ENCODE measurements at regions not wholly inside any gene's neighbourhood (a gene's known extent, or its start where the extent isn't known, plus 50 kb on each side); places are given as distances from the start of the nearest gene placed in this dataset.
A peak's percentile ranks its signal among the peaks of the same experiment; 100 is the strongest.
"Not testable (repeated sequence)": the region's sequence is repeated elsewhere in the genome, so short reads cannot be mapped to it uniquely, and the experiment has no call there.

DNA sequence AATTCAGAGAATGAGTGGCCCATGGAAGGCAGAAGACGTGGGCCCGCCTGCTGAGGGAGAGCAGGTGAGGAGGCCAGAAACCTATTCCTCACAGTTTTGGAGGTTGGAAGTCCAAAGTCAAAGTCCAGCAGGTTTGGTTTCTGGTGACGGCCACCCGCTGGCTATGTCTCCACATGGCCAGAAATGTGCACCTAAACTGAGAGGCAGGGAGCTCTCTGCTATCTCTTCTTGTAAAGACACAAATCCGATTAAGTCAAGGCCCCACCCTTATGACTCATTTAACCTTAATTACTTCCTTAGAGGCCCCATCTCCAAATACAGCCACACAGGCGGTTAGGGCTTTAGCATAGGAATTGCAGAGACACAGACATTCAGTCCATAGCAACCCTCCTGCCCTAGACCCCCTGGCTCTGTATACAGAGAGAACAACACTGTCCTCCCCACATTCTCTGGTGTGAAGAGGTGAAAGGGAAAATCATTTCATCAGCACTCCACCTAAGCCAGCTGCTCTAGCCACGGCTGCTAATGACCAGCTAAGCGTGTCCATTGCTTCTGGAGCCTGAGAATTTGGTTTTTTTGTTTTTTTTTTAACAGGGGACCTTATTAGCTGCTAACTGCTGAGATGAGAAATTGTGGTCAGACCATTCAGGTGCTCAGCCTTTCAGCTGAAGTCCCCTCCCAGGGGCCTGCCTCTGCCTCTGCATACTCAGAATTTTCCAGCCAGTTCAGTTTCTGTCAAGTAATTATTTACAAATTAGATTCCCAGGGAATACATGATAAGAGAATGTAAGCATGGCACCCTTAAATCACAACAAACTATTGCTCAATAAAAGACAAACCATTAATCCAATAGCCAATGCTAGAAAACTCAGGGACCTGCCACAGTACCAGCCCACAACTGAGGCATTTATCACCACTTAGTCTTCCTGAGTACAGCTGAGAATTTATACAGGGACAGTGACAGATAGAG, 368.7 kb upstream of the ID2 start:
- DNase-seq, result no peak

DNA sequence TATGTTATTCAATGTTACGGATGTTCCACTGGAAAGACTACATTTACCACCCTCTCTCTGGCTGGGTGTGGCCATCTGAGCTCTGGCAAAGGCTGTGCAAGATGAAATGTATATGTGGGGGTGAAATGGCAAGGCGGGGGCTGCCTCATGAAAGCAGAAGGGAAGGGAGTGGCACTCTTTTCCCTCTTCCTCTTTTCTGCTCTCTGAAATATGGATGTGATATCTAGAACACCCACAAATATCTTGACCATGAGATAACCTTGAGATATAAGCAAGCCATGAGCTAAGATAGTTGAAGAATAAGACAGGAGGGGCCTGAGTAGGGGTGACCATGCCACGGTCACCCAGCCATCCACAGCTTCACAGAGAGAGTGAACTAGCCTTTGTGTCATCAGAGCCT, 367.8 kb upstream of the ID2 start:
- DNase-seq, result peak; percentile 26

- DNase-seq, result peak; percentile 61
These were observed 366.2 kb upstream of the ID2 start for GRCh38 chr2:8315531-8316165.

- DNase-seq, result no peak
These were observed 365.5 kb upstream of the ID2 start for GRCh38 chr2:8316356-8316755.

DNA sequence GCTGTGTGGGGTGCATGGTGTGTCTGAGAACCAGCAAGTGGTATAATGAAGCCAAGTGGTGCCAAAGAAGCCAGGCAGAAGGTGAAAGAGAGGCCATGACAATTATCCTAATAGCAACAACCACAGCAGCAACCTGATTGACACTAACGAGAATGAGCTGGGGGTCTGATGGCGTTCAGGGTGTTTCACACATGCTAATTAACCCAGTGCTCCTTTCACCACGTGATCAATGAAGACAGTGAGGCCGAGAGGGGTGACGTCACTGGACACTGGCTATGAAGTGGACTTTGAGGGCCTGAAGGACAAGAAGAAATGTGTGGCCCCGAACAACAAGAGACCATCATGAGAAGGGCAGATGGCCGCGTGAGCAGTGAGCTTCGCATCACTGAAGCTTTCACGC, 364.4 kb upstream of the ID2 start:
- DNase-seq, result no peak

DNA sequence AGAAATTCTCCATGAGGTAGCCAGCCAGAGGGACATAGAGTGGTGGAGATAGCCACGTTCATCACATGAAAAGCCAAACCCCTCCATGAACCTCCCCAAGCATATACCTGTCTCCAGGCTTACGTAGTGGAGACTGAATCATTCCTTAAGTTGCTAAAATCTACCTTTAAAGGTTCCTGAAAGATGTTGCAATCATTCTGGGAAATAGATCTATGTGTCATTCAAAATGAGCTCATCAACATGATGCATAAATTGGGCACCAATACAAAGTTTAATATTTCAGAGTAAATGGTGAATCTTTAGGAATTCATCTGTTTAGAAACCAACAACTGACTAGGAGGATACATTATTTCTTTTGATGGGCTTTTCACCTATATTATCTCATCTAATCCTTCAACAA, 362.6 kb upstream of the ID2 start:
- no peak for DNase-seq

GRCh38 chr2:8320311-8321066, 361.4 kb upstream of the ID2 start:
- no peak for DNase-seq

GRCh38 chr2:8322634-8323033, 359.2 kb upstream of the ID2 start:
- no peak for DNase-seq

DNA sequence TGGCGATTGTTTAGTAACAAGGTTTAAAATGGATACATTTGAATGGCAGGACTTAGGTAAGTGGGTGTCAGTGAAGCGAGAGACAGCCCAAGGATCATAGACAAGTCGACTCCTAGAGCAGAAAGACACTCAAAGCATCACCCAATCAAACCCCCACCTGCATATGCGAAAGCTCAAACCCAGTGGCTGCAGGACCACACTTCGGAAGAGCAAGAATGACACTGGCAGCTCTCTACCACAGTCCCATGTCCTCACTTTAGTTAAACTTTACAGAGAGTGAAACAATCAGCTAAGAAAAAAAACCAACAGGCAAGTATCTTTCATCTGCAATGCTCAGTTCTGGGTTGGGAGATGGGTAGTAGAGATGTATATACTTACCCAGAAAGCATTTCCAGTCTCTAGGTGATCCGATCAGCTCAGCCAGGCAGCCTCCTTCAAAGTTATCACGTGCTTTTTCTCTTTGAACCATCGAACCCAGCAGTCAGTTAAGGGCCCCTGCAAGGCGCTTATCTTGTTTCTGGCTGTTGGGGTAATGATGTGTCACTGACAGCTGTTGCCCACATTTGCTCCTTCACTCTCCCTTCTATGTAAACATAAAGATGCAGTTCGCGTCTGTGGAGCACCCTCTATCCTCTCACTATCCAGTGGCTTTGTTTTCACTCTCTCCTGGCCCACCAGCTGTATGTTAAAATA, 357.5 kb upstream of the ID2 start:
- DNase-seq, result no peak

- DNase-seq, result no peak
These were observed 357.0 kb upstream of the ID2 start for GRCh38 chr2:8324901-8325300.

GRCh38 chr2:8327371-8328100, 354.3 kb upstream of the ID2 start:
- no peak for DNase-seq

DNA sequence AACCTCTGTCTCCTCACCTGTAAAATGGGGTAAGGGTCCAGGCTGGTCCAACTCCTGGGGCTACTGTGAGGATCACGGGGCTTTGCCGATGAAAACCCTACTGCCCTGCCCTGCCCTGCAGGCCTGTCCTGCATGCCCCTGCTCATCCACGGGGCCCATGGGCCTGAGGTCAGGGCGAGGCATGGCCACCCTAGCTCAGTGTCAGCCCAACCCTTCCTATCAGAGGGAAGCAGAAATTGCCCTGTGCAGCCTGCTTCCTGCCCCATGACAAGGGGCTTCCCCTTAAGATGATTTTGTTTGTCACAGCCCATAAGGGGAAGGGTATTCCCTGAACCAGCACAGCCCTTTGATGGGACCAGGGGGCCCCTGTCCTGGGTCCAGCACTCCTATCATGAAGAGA, 353.6 kb upstream of the ID2 start:
- DNase-seq, result no peak

GRCh38 chr2:8329660-8330622, 351.9 kb upstream of the ID2 start:
- no peak for DNase-seq

- no peak for DNase-seq
These were observed 350.8 kb upstream of the ID2 start for GRCh38 chr2:8331068-8331467.

DNA sequence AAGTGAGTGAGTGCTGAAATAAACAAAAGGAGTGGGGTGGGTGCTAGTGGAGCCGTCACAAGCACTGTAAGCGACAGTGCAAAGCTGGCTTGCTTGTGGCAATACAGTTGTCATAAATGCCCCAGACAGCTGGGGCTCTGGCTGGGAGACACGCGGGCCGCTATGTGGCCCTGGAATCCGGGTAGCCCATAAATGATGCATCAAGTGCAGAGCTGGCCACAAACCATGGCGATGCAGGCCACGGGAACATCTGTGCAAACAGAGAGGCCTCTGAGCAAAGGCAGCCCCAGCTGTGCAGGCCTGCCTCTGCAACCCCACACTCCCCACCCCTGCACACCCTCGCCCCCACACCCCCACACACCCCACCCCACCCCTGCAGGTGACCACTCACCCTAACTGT, 349.2 kb upstream of the ID2 start:
- no peak for DNase-seq

DNA sequence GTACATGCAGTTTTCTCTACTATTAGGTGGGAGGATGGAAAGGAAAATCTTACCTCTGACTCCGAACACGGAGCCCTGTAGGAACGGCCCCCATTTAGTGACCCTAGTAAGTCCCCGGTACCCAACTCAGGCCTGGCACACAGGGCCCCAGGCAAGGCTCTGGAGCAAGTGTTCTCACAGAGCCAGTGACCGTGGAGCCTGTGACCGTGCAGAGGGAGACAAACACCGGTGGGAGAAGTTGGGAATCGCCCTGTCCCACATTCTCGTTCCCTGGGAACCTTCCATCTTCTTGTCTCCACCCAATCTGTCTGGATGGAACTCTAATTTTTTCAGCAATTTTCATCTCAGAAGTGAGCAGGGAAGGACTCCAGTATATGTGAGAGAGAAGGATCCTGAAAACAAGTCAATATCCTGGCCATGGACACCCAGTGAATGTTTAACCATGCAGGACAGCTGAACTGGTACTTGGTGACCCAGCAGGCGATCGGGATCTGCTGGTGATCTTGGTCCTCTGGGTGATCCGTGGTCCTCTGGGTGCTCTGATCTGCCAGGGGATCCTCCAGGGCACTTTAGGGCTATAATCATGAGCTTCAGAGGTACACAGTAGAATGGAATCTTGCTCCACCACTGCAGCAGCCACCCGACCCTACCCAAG, 348.6 kb upstream of the ID2 start:
- no peak for DNase-seq

DNA sequence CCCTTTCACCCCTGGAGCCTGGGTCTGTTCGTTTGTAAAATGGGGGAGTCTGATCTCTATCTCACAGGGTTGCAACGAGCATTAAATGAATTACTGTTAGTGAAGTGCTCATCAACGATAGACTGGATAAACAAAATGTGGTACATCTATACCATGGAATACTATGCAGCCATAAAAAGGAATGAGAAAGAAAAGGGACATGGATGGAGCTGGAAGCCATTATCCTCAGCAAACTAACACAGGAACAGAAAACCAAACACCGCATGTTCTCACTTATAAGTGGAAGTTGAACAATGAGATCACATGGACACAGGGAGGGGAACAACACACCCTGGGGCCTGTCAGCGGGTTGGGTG, 348.0 kb upstream of the ID2 start:
- DNase-seq, result not testable (repeated sequence)

- peak; percentile 18 for DNase-seq
These were observed 347.0 kb upstream of the ID2 start for GRCh38 chr2:8334866-8335325.

GRCh38 chr2:8335801-8336200, 346.1 kb upstream of the ID2 start:
- DNase-seq, result no peak

- no peak for DNase-seq
These were observed 344.5 kb upstream of the ID2 start for GRCh38 chr2:8337321-8337720.

DNA sequence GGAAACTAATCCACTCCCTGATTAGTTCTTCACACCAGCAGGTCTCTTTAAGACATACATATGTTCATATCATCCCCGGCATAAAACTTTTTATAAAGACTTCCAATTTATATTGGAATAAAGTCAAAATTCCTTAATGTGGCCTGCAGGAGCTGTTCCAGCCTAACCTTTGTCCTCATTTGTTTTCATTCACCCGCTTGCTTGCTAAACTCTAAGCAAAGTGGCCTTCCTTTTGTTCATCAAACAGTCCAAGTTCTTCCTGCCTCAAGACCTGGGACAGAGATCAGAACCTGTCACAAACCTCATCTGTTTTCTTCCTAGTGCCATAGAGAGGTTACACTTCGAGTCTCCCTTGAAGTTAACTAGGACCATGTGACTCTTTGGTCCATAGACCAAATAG, 339.4 kb upstream of the ID2 start:
- no peak for DNase-seq

All from CD4-positive, alpha-beta T cell treated with Interferon gamma for 1 hour (primary cell).